Tibial nerve (tissue), 4 donors: ENCODE measurements at regions not wholly inside any gene's neighbourhood (a gene's known extent, or its start where the extent isn't known, plus 50 kb on each side); places are given as distances from the start of the nearest gene placed in this dataset.

Experiments used
- DNase-seq, 2 donors: peaks; one replicate each; pipeline ENCODE4 v3.0.0-alpha.2; 2019; ENCODE audit warnings: low spot score in 2 of 2
- H3K27ac ChIP-seq, 4 donors: fragments of 200-600 bp; sonication (generic) in 3 of 4; one replicate each; pipeline ENCODE4 v1.5.1; 2017 to 2019; ENCODE audit warnings: mild to moderate bottlenecking in 1 of 4
- H3K27me3 ChIP-seq, 2 donors: fragments of 200-600 bp; sonication (generic) in 1 of 2; one replicate each; pipeline versions ENCODE4 v1.5.1 to v1.6.0; 2017 to 2019
- H3K36me3 ChIP-seq, 3 donors: fragments of 200-600 bp; sonication (generic); one replicate each; pipeline ENCODE4 v1.5.1; 2018 to 2019
- H3K4me1 ChIP-seq, 4 donors: fragments of 200-600 bp; sonication (generic) in 3 of 4; one replicate each; pipeline ENCODE4 v1.5.1; 2017 to 2019
- H3K4me3 ChIP-seq, 4 donors: fragments of 200-600 bp; sonication (generic) in 3 of 4; one replicate each; pipeline ENCODE4 v1.5.1; 2017 to 2019; ENCODE audit warnings: mild to moderate bottlenecking in 1 of 4, moderate library complexity in 1 of 4
- H3K9me3 ChIP-seq, 4 donors: fragments of 200-600 bp; sonication (generic) in 3 of 4; one replicate each; pipeline ENCODE4 v1.5.1; 2017 to 2019
- EP300 ChIP-seq, 2 donors: sonication (generic); formaldehyde crosslinking; IDR thresholded peaks; one replicate each; pipeline ENCODE4 v1.6.1; 2017; ENCODE audit warnings: antibody characterized with exemption in 2 of 2, mild to moderate bottlenecking in 1 of 2
- POLR2A ChIP-seq, 2 donors: fragments of 450-650 bp; IDR thresholded peaks; one replicate each; pipeline ENCODE4 v1.6.1; 2017; ENCODE audit warnings: antibody characterized with exemption in 2 of 2, mild to moderate bottlenecking in 2 of 2, moderate library complexity in 2 of 2
- WGBS, 2 donors: methylation state at CpG; one replicate each; pipeline ENCODE4 v1.1.5; 2018; 5-methylcytosine and 5-hydroxymethylcytosine counted together
- TF ChIP-seq, protein P1 (sequence below), 5 experiments: fragments of 200-600 bp in 3 of 5; fragments of 450-650 bp in 2 of 5; sonication (generic) in 3 of 5; IDR thresholded peaks; one replicate each; pipeline ENCODE4 v1.5.1; 2016 to 2019; ENCODE audit warnings: antibody characterized with exemption in 5 of 5, mild to moderate bottlenecking in 3 of 5, moderate library complexity in 2 of 5

DNA sequence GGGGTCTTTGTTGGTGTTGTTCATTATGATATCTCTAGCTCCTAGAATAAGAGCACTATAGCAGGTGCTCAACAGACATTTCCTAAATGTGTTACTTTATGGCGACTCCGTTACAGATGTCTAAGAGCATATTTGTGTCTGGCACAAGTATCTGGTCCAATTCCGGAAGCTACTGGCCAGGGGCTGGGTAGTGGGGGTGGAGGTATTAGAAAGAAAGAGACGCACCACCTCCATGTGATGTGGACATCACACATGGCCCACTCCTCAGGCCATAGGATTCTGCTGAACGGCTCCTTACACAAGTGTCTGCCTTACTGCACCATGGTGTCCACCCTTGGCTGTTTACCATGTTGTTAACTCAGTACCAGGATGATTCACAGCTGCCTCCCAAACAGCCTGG is 296.8 kb upstream of the MKI67 start:
- TF ChIP-seq POLR2A (IDR thresholded peaks at IDR 0.05), result no peak
- TF ChIP-seq EP300 (IDR thresholded peaks at IDR 0.05), result no peak
- TF ChIP-seq, protein P1, sequence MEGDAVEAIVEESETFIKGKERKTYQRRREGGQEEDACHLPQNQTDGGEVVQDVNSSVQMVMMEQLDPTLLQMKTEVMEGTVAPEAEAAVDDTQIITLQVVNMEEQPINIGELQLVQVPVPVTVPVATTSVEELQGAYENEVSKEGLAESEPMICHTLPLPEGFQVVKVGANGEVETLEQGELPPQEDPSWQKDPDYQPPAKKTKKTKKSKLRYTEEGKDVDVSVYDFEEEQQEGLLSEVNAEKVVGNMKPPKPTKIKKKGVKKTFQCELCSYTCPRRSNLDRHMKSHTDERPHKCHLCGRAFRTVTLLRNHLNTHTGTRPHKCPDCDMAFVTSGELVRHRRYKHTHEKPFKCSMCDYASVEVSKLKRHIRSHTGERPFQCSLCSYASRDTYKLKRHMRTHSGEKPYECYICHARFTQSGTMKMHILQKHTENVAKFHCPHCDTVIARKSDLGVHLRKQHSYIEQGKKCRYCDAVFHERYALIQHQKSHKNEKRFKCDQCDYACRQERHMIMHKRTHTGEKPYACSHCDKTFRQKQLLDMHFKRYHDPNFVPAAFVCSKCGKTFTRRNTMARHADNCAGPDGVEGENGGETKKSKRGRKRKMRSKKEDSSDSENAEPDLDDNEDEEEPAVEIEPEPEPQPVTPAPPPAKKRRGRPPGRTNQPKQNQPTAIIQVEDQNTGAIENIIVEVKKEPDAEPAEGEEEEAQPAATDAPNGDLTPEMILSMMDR (IDR thresholded peaks at IDR 0.05), result no peak
- no peaks in the 10 kb centered on the region for H3K9me3 ChIP-seq
- no peak for DNase-seq
- H3K27me3 ChIP-seq, result no peaks in the 10 kb centered on the region
- H3K4me3 ChIP-seq, result no peak overlapping the region
- H3K4me1 ChIP-seq, result no peaks in the 10 kb centered on the region
- H3K36me3 ChIP-seq, result no peaks in the 10 kb centered on the region
- 91 to 95% methylated on average over 5 of the region's 5 CpGs for WGBS, 2 donors
- H3K27ac ChIP-seq, result no peak overlapping the region

DNA sequence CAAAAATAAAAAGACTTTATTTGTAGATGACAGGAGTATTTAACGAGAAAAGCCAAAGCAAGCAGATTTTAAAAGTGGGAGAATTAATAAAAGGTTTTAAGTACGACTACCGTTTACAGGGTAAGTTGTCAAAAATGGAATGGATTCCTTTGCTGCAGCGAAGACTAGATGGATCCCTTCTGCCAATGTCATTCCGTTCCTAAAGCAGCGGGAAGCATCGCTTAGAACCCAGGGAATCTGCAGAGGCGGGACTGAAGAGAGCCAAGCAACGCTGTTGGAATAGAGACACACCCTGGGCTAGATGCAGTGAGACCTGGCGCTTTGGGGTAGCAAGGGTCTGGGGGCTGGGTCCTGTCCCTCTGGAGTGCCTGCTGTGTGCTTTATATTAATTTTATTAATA is 303.1 kb upstream of the MKI67 start:
- TF ChIP-seq, protein P1 (IDR thresholded peaks at IDR 0.05), result no peak
- TF ChIP-seq EP300 (IDR thresholded peaks at IDR 0.05) (no peak), POLR2A (IDR thresholded peaks at IDR 0.05) (no peak)
- Histone ChIP-seq H3K4me3 (no peak overlapping the region), H3K27me3 (no peaks in the 10 kb centered on the region), H3K27ac (no peak overlapping the region), H3K9me3 (no peaks in the 10 kb centered on the region), H3K36me3 (no peaks in the 10 kb centered on the region), H3K4me1 (no peaks in the 10 kb centered on the region)
- no peak for DNase-seq
- 69 to 74% methylated on average over 10 of the region's 10 CpGs for WGBS, 2 donors

DNA sequence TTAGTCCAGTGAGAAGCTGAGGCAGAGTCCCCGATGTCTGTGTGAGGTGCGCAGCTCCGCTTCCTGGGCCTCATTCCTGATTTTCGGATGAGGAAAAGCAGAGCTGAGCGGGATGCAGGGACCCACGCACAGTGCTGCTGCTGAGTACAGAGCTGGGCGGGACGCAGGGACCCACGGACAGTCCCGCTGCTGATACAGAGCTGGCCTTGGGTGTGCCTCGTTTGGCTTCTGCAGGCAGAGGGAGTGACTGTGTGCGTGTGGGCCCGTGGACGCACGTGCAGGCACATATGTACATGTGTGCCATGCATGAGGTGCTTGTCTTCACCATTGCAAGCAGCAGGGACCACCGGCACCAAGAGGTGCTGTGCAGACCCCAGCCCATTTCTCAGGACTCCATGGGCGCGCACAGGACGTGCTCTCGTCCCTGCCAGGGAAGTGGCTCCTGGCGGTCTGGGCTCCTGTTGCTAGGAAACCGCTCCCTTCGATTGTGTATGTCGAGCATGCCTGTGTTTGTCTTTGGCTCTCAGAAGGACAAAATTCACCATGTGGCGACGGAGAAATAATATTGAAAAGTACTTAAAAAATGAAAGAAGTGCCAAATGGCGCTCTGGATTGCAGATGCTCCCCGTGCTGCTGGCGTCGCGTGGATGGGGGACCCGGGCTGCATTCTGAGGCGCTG is 303.8 kb upstream of the MKI67 start:
- TF ChIP-seq, protein P1 (IDR thresholded peaks at IDR 0.05), result no peak
- TF ChIP-seq EP300 (IDR thresholded peaks at IDR 0.05), result no peak
- no peak for TF ChIP-seq POLR2A (IDR thresholded peaks at IDR 0.05)
- no peak overlapping the region for H3K27ac ChIP-seq
- H3K27me3 ChIP-seq, result no peaks in the 10 kb centered on the region
- no peaks in the 10 kb centered on the region for H3K36me3 ChIP-seq
- H3K9me3 ChIP-seq, result no peaks in the 10 kb centered on the region
- H3K4me3 ChIP-seq, result no peak overlapping the region
- 76 to 78% methylated on average over 24 to 32 of the region's 33 CpGs for whole genome bisulfite sequencing, 2 donors
- DNase-seq, result no peak
- H3K4me1 ChIP-seq, result no peaks in the 10 kb centered on the region

DNA sequence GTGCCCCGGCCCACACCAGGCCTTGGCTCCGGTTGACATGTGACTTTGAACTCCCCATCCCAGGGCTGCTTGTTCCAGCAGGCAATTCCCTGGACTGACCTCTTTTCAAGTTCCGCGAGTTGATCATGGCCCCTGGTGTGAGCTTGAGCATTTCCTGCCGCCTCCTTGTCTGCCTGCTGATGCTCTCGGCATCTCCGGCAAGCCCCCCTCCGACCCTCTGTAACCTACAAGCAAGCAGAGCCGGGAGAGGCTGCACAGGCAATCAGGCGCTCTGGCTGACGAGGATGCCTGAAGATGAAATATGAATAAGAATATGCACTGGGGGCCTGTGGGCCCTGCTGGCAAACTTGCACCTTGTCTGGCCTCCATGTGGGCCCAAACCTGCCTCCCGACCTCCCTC is 304.9 kb upstream of the MKI67 start:
- 47% methylated on average over 11 to 12 of the region's 12 CpGs for WGBS, 2 donors

DNA sequence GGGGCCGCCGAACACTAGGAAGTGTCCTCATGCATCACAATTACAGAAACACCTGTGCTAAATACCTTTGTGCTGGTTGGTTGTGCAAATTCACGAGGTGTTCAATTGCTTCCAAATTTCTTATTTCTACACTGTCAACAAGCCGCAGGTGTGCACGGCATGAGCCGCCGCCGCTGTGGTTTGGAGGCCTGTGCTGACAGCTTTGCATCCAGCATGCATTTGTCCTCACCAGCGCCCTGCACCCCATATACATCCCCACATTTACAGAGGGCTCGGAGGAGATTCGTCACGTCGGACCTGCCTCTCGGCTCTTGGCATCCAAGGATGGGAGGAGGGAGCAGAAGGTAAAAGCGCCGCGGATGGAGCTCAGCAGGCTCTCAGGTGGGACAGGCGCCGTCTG is 305.3 kb upstream of the MKI67 start:
- Histone ChIP-seq H3K4me3 (no peak overlapping the region), H3K9me3 (no peaks in the 10 kb centered on the region), H3K4me1 (no peaks in the 10 kb centered on the region), H3K36me3 (no peaks in the 10 kb centered on the region), H3K27ac (no peak overlapping the region), H3K27me3 (no peaks in the 10 kb centered on the region)
- WGBS, 2 donors, result 84 to 88% methylated on average over 17 to 19 of the region's 19 CpGs
- TF ChIP-seq, protein P1 (IDR thresholded peaks at IDR 0.05), result no peak
- TF ChIP-seq EP300 (IDR thresholded peaks at IDR 0.05) (no peak), POLR2A (IDR thresholded peaks at IDR 0.05) (no peak)
- DNase-seq, result no peak

More for the DNA sequence above, 304.9 kb upstream of the MKI67 start:
- TF ChIP-seq EP300 (IDR thresholded peaks at IDR 0.05), result no peak
- TF ChIP-seq, protein P1 (IDR thresholded peaks at IDR 0.05), result no peak
- no peak for TF ChIP-seq POLR2A (IDR thresholded peaks at IDR 0.05)
- H3K27me3 ChIP-seq, result no peaks in the 10 kb centered on the region
- no peaks in the 10 kb centered on the region for H3K4me1 ChIP-seq
- no peak for DNase-seq
- H3K9me3 ChIP-seq, result no peaks in the 10 kb centered on the region
- no peaks in the 10 kb centered on the region for H3K36me3 ChIP-seq
- H3K27ac ChIP-seq, result no peak overlapping the region
- no peak overlapping the region for H3K4me3 ChIP-seq
